ENCODE measurements at regions not wholly inside any gene's neighbourhood (a gene's known extent, or its start where the extent isn't known, plus 50 kb on each side); places are given as distances from the start of the nearest gene placed in this dataset.

- no peaks in the 10 kb centered on the region for H3K4me1 ChIP-seq (ENCODE audit: control insufficient read depth, low read length)
Observed at GRCh38 chr4:124202099-124202498, 510.4 kb downstream of the ANKRD50 start.

GRCh38 chr4:124203613-124204238 is 508.8 kb downstream of the ANKRD50 start:
- H3K9me3 ChIP-seq (ENCODE audit: control insufficient read depth, insufficient read depth, low read length) = no peaks in the 10 kb centered on the region
- H3K36me3 ChIP-seq (ENCODE audit: control insufficient read depth, low read length) = no peaks in the 10 kb centered on the region
- no peaks in the 10 kb centered on the region for H3K79me2 ChIP-seq (ENCODE audit: control insufficient read depth, low read length)
- H3K4me1 ChIP-seq (ENCODE audit: control insufficient read depth, low read length) = no peaks in the 10 kb centered on the region
- H3K4me2 ChIP-seq (ENCODE audit: low read length) = no peak overlapping the region
- no peaks in the 10 kb centered on the region; the same call in 1 of the 2 replicates for H3K27me3 ChIP-seq (ENCODE audit: control insufficient read depth, low read length)
- no peaks in the 10 kb centered on the region for H3K9me2 ChIP-seq (replicated peaks; ENCODE audit: control insufficient read depth, low read length)
- H3K4me3 ChIP-seq (ENCODE audit: low read length) = no peak overlapping the region
- H3K27ac ChIP-seq (ENCODE audit: low read depth, low read length) = no peak overlapping the region
- TF ChIP-seq, protein P1, sequence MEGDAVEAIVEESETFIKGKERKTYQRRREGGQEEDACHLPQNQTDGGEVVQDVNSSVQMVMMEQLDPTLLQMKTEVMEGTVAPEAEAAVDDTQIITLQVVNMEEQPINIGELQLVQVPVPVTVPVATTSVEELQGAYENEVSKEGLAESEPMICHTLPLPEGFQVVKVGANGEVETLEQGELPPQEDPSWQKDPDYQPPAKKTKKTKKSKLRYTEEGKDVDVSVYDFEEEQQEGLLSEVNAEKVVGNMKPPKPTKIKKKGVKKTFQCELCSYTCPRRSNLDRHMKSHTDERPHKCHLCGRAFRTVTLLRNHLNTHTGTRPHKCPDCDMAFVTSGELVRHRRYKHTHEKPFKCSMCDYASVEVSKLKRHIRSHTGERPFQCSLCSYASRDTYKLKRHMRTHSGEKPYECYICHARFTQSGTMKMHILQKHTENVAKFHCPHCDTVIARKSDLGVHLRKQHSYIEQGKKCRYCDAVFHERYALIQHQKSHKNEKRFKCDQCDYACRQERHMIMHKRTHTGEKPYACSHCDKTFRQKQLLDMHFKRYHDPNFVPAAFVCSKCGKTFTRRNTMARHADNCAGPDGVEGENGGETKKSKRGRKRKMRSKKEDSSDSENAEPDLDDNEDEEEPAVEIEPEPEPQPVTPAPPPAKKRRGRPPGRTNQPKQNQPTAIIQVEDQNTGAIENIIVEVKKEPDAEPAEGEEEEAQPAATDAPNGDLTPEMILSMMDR (IDR thresholded peaks at IDR 0.05; ENCODE audit: low read depth, low read length, poor library complexity, severe bottlenecking) = no peak
- TF ChIP-seq EZH2phosphoT487 (IDR thresholded peaks at IDR 0.05; ENCODE audit: borderline replicate concordance, low read length) = no peak
- H4K20me1 ChIP-seq (ENCODE audit: control insufficient read depth, insufficient read depth, low read depth, low read length) = no peaks in the 10 kb centered on the region
- no peaks in the 10 kb centered on the region for H3F3A ChIP-seq (ENCODE audit: control insufficient read depth, insufficient read depth)

More at GRCh38 chr4:124202099-124202498, 510.4 kb downstream of the ANKRD50 start:
- Histone ChIP-seq H3K79me2 (ENCODE audit: control insufficient read depth, low read length) (no peaks in the 10 kb centered on the region), H3F3A (ENCODE audit: control insufficient read depth, insufficient read depth) (no peaks in the 10 kb centered on the region), H3K4me3 (ENCODE audit: low read length) (no peak overlapping the region), H3K4me2 (ENCODE audit: low read length) (no peak overlapping the region), H3K27me3 (ENCODE audit: control insufficient read depth, low read length) (no peaks in the 10 kb centered on the region; the same call in 1 of the 2 replicates), H3K27ac (ENCODE audit: low read depth, low read length) (no peak overlapping the region), H3K36me3 (ENCODE audit: control insufficient read depth, low read length) (no peaks in the 10 kb centered on the region), H3K9me2 (replicated peaks; ENCODE audit: control insufficient read depth, low read length) (no peaks in the 10 kb centered on the region), H3K9me3 (ENCODE audit: control insufficient read depth, insufficient read depth, low read length) (no peaks in the 10 kb centered on the region), H4K20me1 (ENCODE audit: control insufficient read depth, insufficient read depth, low read depth, low read length) (no peaks in the 10 kb centered on the region)
- TF ChIP-seq EZH2phosphoT487 (IDR thresholded peaks at IDR 0.05; ENCODE audit: borderline replicate concordance, low read length) = no peak
- TF ChIP-seq, protein P1 (IDR thresholded peaks at IDR 0.05; ENCODE audit: low read depth, low read length, poor library complexity, severe bottlenecking) = no peak

DNA sequence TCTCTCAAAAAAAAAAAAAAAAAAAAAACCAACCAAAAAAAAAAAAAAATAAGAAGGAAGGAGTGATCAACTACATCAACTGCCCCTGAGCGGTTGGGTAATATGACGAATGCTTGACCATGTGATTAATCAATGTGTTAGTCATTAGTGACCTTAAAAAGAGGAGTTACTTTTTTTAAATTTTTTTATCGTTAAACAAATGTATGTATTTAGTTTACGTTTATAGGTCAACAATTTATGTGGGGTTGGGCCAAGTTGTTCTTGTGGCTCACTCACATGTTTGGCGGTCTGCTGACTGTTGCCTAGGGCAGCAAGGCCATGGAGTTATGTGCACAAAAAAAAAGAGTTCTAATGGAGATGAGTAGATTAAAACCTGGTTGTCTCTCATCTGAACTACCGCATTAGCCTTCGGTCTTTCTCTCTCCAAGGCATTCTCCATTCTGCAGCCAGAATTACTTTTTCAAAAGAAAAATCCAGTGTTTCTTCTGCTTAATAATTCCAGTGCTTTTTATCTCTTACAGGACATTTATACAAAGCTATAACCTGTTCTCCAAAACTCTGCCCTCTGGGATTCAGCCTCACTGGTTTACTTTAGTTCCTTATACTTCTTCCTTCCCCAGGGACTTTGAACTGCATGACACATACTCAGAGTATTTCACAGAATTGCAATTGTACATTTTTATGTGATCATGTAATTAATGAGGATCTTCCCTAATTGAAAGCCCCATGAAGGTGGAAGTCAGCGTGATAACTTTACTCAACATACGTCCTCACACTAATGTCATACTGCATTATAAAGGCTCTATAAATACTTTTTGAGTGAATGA is 505.5 kb downstream of the ANKRD50 start:
- no peaks in the 10 kb centered on the region for H3K36me3 ChIP-seq (ENCODE audit: control insufficient read depth, low read length)
- H3K4me1 ChIP-seq (ENCODE audit: control insufficient read depth, low read length) = no peaks in the 10 kb centered on the region
- H3K4me2 ChIP-seq (ENCODE audit: low read length) = no peak overlapping the region
- H4K20me1 ChIP-seq (ENCODE audit: control insufficient read depth, insufficient read depth, low read depth, low read length) = no peaks in the 10 kb centered on the region
- H3K27ac ChIP-seq (ENCODE audit: low read depth, low read length) = no peak overlapping the region
- H3F3A ChIP-seq (ENCODE audit: control insufficient read depth, insufficient read depth) = no peaks in the 10 kb centered on the region
- H3K9me2 ChIP-seq (replicated peaks; ENCODE audit: control insufficient read depth, low read length) = no peaks in the 10 kb centered on the region
- H3K4me3 ChIP-seq (ENCODE audit: low read length) = no peak overlapping the region
- H3K27me3 ChIP-seq (ENCODE audit: control insufficient read depth, low read length) = no peaks in the 10 kb centered on the region; the same call in 1 of the 2 replicates
- H3K79me2 ChIP-seq (ENCODE audit: control insufficient read depth, low read length) = no peaks in the 10 kb centered on the region
- no peaks in the 10 kb centered on the region for H3K9me3 ChIP-seq (ENCODE audit: control insufficient read depth, insufficient read depth, low read length)
- TF ChIP-seq, protein P1 (IDR thresholded peaks at IDR 0.05; ENCODE audit: low read depth, low read length, poor library complexity, severe bottlenecking) = no peak
- TF ChIP-seq EZH2phosphoT487 (IDR thresholded peaks at IDR 0.05; ENCODE audit: borderline replicate concordance, low read length) = no peak

Data from DOHH2 (cell line).